IPS DF 6.9 (cell line): ENCODE measurements at regions not wholly inside any gene's neighbourhood (a gene's known extent, or its start where the extent isn't known, plus 50 kb on each side); places are given as distances from the start of the nearest gene placed in this dataset.

Experiments used
- DNase-seq: peaks from one replicate; pipeline ENCODE4 v3.0.0-alpha.2; 2013; ENCODE audit warnings: low read depth, low spot score
- H3K27ac ChIP-seq: one replicate; pipeline ENCODE4 v1.5.1; 2013; ENCODE audit warnings: low read length, control low read depth
- H3K27me3 ChIP-seq: 2 replicates; pipeline ENCODE4 v1.6.1; 2013; ENCODE audit warnings: mild to moderate bottlenecking, low read length; ENCODE audit not compliant: control insufficient read depth, insufficient read depth
- H3K36me3 ChIP-seq: 2 replicates; pipeline ENCODE4 v1.6.1; 2013; ENCODE audit warnings: low read length; ENCODE audit not compliant: control insufficient read depth, insufficient read depth
- H3K4me1 ChIP-seq: 2 replicates; pipeline ENCODE4 v1.6.1; 2013; ENCODE audit warnings: low read length; ENCODE audit not compliant: control insufficient read depth, insufficient read depth
- H3K4me3 ChIP-seq: 2 replicates; pipeline ENCODE4 v1.5.1; 2013; ENCODE audit warnings: mild to moderate bottlenecking, low read length
- H3K9me3 ChIP-seq: 2 replicates; pipeline ENCODE4 v1.6.1; 2013; ENCODE audit warnings: low read length, inconsistent platforms; ENCODE audit not compliant: control insufficient read depth, insufficient read depth
- WGBS: extraction: QIAGEN DNeasy Blood & Tissue Kit; methylation state at CpG from one replicate; pipeline ENCODE4 v1.1.7; 2013; ENCODE audit warnings: mixed read lengths, missing lambda C conversion rate; ENCODE audit not compliant: insufficient read length, insufficient coverage; 5-methylcytosine and 5-hydroxymethylcytosine counted together

DNA sequence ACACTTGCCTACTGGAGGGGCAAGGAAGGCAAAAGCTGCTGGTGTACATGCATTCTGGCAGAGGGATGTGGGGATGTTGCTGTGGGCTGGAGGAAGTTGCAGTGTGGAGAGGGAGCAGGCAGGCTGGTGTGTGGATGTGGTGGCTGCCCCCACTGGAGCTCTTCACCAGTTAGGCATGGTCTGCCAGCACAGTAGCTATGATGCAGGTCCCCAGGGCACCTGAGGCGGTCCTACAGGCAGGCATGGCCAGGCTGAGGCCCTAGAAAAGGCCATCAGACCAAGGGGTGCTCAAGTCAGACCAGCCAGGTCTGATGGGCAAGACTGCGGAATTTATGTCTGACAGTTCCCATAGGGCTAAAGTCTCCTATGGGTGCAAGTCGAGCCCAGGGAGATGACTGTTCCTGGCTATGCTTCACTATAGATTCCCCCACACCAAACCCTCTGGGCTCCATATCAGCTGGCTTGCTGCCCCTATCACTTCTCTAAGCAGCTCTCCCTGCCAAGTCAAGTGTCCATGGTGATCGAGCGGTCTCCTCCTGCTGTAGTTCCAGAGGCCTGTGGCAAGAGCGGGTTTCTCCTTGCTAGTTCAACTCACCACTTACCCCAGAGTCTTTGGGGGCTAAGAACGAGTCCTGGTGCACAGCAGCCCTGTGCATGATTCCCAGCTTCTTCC, 473.1 kb downstream of the TDRD3 start:
- no peak overlapping the region for H3K27ac ChIP-seq
- no peaks in the 10 kb centered on the region for H3K27me3 ChIP-seq
- no peak overlapping the region for H3K4me3 ChIP-seq
- no peaks in the 10 kb centered on the region for H3K9me3 ChIP-seq
- H3K4me1 ChIP-seq, result no peaks in the 10 kb centered on the region
- WGBS, result no CpG with 5 or more reads among the region's 7 CpGs
- no peaks in the 10 kb centered on the region for H3K36me3 ChIP-seq
- DNase-seq, result no peak

DNA sequence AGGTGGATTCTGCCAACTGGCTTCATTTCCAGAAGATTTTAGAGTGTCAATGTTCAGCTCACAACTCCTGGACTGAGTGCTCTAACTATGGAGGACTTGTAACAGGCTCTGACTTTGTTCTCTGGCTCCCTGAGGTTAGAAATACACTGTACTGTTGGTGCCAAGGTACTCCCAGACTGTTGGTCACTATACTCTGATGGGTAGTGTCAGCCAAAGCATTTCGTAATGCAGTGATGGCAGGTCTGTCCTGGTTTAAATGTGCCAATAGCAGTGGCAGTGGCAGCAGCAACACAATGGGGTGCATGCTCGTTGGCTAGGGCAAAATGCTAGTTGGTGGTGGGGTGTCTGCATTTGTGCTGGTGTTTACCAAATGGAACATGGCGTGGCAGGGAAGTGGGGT, 472.2 kb downstream of the TDRD3 start:
- DNase-seq, result no peak
- WGBS, result no CpG with 5 or more reads among the region's 3 CpGs
- Histone ChIP-seq H3K9me3 (no peaks in the 10 kb centered on the region), H3K4me1 (no peaks in the 10 kb centered on the region), H3K27me3 (no peaks in the 10 kb centered on the region), H3K4me3 (no peak overlapping the region), H3K36me3 (no peaks in the 10 kb centered on the region), H3K27ac (no peak overlapping the region)

DNA sequence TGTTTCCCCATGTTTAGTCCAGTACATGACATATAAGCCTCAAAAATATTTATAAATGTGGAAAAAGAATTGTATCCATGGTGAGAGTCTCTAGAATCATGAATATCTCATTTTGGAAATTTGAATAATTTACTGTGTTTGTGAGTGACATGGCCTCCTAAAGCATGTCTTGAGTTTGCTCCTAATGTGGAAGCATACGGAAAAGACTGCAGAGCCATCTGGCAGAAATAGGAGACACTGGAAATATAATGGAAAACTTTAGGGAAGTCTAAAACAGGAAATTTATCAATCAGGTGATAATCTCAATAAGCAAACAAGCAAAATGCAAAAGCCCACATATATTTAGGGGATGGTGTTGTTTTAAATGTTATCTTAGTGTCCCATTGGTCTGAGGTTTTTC, 465.0 kb downstream of the TDRD3 start:
- Histone ChIP-seq H3K4me3 (no peak overlapping the region), H3K9me3 (no peaks in the 10 kb centered on the region), H3K27me3 (no peaks in the 10 kb centered on the region), H3K4me1 (no peaks in the 10 kb centered on the region), H3K27ac (no peak overlapping the region), H3K36me3 (no peaks in the 10 kb centered on the region)
- no peak for DNase-seq
- whole genome bisulfite sequencing, result no CpG with 5 or more reads among the region's 1 CpG

DNA sequence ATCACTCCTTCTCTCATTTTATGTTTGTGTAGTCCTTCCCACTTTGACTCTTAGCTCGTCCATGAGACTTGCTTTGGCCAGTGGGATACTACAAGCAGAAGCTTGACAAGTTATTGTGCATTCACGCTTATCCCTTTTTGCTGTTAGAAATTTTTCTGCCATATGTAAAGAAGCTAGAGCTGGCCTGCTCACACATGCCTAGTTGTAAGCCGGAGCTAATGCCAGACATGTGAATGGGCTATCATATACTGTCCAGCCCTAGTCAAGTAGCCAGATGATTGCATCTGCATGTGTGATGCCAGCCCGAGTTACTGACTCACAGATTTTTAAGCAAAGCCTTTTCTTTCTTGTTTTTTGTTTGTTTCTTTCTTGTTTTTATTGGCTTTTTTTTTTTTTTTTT, 460.7 kb downstream of the TDRD3 start:
- DNase-seq, result no peak
- H3K36me3 ChIP-seq, result no peaks in the 10 kb centered on the region
- no peak overlapping the region for H3K4me3 ChIP-seq
- H3K27ac ChIP-seq, result no peak overlapping the region
- H3K9me3 ChIP-seq, result no peaks in the 10 kb centered on the region
- H3K4me1 ChIP-seq, result no peaks in the 10 kb centered on the region
- H3K27me3 ChIP-seq, result no peaks in the 10 kb centered on the region
- WGBS, result no CpG with 5 or more reads among the region's 4 CpGs

DNA sequence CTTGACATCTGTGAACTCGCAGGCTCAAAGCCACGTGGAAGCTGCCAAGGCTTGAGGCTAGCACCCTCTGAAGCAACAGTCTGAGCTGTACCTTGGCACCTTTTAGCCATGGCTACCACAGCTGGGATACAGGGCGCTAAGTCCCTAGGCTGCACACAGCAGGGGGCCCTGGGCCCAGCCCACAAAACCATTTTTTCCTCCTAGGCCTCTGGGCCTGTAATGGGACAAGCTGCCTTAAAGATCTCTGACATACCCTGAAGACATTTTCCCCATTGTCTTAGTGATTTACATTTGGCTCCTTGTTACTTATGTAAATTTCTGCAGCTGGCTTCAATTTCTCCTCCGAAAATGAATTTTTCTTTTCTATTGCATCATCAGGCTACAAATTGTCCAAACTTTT, 455.9 kb downstream of the TDRD3 start:
- WGBS, result no CpG with 5 or more reads among the region's 4 CpGs
- no peak overlapping the region for H3K27ac ChIP-seq

GRCh38 chr13:60851378-60851777, 454.4 kb downstream of the TDRD3 start:
- no peak overlapping the region for H3K4me3 ChIP-seq
- no peak for DNase-seq
- H3K36me3 ChIP-seq, result no peaks in the 10 kb centered on the region
- no peaks in the 10 kb centered on the region for H3K9me3 ChIP-seq
- no peaks in the 10 kb centered on the region for H3K27me3 ChIP-seq
- H3K27ac ChIP-seq, result no peak overlapping the region
- H3K4me1 ChIP-seq, result no peaks in the 10 kb centered on the region

More for the DNA sequence above, 455.9 kb downstream of the TDRD3 start:
- Histone ChIP-seq H3K9me3 (no peaks in the 10 kb centered on the region), H3K4me1 (no peaks in the 10 kb centered on the region), H3K4me3 (no peak overlapping the region), H3K36me3 (no peaks in the 10 kb centered on the region), H3K27me3 (no peaks in the 10 kb centered on the region)
- no peak for DNase-seq

GRCh38 chr13:60850526-60850925, 453.5 kb downstream of the TDRD3 start:
- no peaks in the 10 kb centered on the region for H3K9me3 ChIP-seq
- no peaks in the 10 kb centered on the region for H3K27me3 ChIP-seq
- no peaks in the 10 kb centered on the region for H3K36me3 ChIP-seq
- no CpG with 5 or more reads among the region's 2 CpGs for WGBS
- H3K4me1 ChIP-seq, result no peaks in the 10 kb centered on the region
- no peak overlapping the region for H3K27ac ChIP-seq
- no peak for DNase-seq
- H3K4me3 ChIP-seq, result no peak overlapping the region

DNA sequence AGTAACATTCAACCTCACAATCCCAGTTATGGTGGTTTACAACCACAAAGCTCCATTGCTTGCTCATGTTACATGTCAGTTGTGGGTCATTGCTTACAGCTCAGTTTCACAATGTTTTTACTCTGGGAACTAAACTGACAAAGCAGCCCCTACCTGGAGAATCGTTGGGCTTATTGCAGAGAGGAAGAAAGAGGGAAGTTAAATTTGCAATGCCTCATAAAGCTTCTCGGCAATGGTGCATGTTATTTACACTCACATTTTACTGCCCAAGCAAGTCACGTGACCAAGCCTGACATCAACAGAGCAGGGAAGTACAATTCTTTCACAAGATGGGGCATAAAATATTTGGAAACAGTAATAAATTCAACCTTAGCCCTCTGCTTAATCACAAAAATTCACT, 441.6 kb downstream of the TDRD3 start:
- Histone ChIP-seq H3K36me3 (no peaks in the 10 kb centered on the region), H3K27ac (no peak overlapping the region), H3K9me3 (no peaks in the 10 kb centered on the region), H3K27me3 (no peaks in the 10 kb centered on the region), H3K4me1 (no peaks in the 10 kb centered on the region), H3K4me3 (no peak overlapping the region)
- WGBS, result no CpG with 5 or more reads among the region's 3 CpGs
- no peak for DNase-seq

- Histone ChIP-seq H3K9me3 (no peaks in the 10 kb centered on the region), H3K36me3 (no peaks in the 10 kb centered on the region), H3K4me1 (no peaks in the 10 kb centered on the region), H3K4me3 (no peak overlapping the region), H3K27me3 (no peaks in the 10 kb centered on the region), H3K27ac (no peak overlapping the region)
- WGBS, result no CpG with 5 or more reads among the region's 1 CpG
- no peak for DNase-seq
These were observed 440.8 kb downstream of the TDRD3 start for GRCh38 chr13:60837806-60838205.

DNA sequence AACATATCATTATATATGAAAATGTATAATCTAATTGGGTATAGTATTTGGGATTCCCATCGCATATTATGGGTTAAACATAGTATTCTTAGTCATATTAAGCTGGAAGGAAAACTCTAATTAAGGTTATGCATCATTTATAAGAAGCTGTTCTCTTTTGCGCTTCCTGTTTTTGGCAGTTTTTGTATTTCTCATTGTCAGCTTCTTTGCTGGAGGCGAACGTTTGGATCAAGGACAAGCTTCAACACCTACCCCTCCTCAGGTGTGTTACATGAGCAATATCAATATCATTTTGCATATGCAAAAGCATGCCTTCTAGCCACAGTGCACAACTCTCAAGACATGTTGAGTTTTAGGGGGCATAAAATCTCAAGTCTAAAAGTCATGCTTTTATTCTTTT, 439.8 kb downstream of the TDRD3 start:
- Histone ChIP-seq H3K9me3 (no peaks in the 10 kb centered on the region), H3K36me3 (no peaks in the 10 kb centered on the region), H3K4me1 (no peaks in the 10 kb centered on the region), H3K27ac (no peak overlapping the region), H3K4me3 (no peak overlapping the region), H3K27me3 (no peaks in the 10 kb centered on the region)
- no CpG with 5 or more reads among the region's 4 CpGs for WGBS
- no peak for DNase-seq

DNA sequence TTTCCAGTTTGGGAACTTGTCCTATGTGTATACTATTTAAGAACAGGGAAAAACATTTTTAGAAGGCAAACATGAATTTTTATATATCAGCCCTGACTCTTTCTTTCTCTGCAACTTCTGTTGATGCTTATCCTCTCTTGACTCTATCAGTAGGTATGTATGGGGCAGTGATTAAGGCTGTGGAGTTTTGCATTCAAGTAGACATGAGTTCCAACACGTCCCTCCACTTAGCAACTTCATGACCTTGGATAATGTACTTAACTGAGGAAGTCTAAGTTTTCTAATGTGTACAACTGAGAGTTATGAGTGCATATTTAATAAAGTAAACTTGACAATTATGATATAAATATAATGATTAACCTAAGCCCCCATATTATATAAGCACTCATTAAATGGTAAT, 414.6 kb downstream of the TDRD3 start:
- no peaks in the 10 kb centered on the region for H3K27me3 ChIP-seq
- H3K27ac ChIP-seq, result no peak overlapping the region
- no peaks in the 10 kb centered on the region for H3K4me1 ChIP-seq
- H3K9me3 ChIP-seq, result no peaks in the 10 kb centered on the region
- H3K36me3 ChIP-seq, result no peaks in the 10 kb centered on the region
- no CpG with 5 or more reads among the region's 1 CpG for WGBS
- no peak for DNase-seq
- H3K4me3 ChIP-seq, result no peak overlapping the region
